ENCODE measurements at regions not wholly inside any gene's neighbourhood (a gene's known extent, or its start where the extent isn't known, plus 50 kb on each side); places are given as distances from the start of the nearest gene placed in this dataset.
A peak's percentile ranks its signal among the peaks of the same experiment; 100 is the strongest.

DNA sequence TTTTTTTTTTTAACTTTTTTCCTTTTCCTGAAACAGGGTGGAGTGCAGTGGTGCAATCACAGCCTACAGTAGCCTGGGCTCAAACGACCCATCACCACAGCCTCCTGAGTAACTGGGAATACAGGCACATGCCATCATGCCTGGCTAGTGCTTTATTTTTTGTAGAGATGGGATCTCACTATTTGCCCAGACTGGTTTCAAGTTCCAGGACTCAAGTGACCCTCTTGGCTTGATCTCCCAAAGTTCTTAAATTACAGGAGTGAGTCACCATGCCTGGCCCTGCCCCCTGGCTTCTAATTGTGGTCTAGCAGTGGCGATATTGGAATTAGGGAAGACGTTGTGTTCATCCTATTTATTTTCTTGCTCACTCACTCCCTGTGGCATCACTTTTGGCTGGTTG is 1138.4 kb downstream of the SI start:
- peak; percentile 3 for DNase-seq (ENCODE audit: low read depth)

DNA sequence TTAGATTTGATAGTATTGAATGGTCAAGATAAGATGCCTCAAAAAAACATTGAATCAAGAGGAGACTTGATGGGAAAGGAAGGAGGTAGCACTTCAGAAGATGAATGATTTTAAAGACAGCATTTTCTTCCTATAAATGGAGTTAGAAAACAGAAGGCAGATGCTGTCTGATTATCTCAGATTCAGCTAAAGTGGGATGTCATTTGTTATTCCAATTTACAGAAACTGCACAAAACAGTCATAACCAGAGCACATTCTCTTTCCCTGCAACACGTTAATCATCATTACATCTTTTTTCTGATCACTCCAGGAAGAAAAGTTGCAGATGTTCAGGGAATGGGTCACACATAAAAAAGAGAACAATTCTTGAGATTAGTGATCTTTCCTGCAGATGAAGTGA is 1141.8 kb downstream of the SI start:
- no peak for DNase-seq (ENCODE audit: low read depth)

DNA sequence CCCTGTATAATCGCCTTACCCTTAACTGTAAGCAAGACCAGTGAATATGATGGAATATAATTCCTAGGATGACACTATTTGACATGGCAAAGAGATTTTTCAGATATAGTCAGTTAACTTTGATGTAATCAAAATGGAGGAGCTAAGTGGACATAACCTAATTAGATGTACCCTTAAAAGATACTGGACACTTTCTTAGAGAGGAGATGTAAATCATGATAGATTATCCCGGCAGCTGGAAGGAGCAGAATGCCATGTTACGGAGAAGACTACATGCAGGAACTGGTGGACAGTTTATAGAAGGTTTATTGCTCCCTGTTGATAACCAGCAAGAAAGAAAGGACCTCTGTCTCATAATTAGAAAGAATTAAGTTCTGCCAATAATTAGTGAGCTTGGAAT is 1142.9 kb downstream of the SI start:
- DNase-seq (ENCODE audit: low read depth): no peak

DNA sequence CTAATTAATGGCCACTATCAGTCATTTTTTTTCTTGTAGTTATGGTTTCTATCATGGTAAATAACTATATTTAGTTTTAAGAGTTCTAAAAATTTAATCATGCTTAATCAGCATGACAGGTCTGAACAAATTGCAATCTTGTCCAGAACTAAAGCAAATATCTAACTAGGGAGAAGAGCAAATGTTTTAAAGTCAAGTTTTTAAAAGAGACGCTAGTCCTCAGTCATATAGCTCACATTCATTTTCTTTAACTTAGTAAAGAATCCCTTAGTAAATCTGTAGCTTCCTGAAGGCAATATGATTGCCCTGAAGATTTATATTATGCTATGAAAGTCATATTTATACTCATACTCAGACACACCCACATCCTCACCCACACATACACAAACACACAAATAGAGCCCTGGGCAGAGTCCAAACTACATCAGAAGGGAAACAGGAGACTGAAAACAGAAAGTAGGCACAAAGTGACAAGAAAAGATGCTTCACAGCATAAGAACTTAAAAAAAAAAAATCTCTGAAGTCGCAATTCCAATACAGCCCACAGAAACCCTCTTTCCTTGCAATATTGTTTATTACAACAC is 1149.1 kb downstream of the SI start:
- DNase-seq (ENCODE audit: low read depth): no peak

DNA sequence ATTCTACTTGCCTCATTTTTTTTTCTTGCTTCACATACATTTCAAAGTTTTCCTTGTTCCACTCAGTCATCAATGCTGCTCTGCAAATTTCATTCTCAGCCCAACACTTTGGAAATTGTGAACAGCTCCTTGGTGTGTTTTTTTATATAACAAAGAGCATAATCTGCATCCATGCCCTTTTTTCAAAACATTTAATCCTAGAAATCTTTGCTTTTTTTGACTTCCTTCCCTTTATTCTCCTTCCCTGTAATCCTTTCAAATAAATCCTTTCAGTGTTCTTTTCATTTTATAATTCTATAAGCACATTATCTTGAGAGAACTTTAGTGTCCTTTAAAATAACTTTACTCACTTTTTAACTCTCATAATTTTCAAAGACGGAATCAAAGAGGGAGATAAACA is 1150.8 kb downstream of the SI start:
- DNase-seq (ENCODE audit: low read depth): no peak

DNA sequence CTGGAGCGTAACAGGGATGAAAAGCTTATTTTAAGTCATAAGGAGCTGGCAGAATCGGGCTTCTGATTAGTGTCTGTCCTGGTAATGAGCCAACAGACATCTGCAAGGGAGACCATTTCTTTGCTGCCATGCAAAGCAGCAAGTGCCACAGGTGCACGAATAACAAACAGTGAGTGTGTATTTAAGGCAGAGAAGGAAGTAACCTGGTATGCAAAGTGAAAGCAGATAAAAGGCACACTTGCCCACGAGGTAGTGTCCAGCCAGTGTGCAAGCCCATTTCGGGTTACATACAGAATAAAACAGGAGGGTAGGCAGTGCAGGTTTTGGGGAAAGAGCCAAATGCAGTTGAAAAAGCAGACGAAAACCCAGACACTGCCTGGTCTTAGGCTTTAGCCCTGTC is 1153.7 kb downstream of the SI start:
- DNase-seq (ENCODE audit: low read depth): no peak

DNA sequence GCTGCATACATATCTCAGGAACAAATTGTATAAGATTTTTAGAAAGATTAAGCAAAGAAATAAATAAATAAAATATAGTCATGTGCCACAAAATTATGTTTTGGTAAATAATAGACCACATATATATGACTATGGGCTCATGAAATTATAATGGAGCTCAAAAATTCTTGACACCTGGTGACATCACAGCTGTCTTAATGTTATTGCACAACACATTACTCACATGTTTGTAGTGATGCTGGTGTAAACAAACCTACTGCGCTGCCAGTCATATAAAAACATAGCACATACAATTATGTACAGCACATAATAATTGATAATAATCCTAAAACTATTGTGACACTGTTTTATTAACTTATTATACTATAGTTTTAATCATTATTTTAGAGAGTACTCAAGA is 1159.1 kb downstream of the SI start:
- no peak for DNase-seq (ENCODE audit: low read depth)

DNA sequence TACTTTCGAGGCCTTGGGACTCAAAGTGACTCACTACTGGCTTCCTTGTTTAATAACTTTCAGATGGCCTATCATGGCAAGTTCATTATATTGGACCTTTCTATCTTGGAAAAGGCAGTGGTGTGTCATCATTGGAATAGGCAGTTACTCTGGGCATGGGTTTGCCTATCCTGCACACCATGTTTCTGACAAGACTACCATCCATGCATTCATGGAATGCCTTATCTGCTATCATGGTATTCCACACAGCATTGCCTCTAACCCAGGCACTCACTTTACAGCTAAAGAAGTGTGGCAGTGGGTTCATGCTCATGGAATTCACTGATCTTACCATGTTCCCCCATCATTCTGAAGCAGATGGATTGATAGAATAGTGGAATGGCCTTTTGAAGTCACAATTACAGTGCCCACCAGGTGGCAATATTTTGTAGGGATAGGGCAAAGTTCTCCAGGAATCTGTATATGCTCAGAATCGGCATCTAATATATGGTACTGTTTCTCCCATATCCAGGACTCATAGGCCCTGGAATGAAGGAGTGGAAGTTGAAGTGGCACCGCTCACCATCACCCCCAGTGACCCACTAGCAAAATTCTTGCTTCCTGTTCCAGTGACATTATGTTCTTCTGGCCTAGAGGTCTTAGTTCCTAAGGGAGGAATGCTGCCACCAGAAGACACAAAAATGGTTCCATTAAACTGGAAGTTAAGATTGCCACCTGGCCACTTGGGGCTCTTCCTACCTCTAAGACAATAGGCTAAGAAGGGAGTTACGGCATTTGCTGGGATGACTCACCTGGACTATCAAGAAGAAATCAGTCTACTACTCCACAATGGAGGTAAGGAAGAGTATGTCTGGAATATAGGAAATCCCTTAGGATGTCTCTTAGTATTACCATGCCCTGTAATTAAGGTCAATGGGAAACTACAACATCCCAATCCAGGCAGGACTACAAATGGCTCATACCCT is 1161.4 kb downstream of the SI start:
- no peak for DNase-seq (ENCODE audit: low read depth)

DNA sequence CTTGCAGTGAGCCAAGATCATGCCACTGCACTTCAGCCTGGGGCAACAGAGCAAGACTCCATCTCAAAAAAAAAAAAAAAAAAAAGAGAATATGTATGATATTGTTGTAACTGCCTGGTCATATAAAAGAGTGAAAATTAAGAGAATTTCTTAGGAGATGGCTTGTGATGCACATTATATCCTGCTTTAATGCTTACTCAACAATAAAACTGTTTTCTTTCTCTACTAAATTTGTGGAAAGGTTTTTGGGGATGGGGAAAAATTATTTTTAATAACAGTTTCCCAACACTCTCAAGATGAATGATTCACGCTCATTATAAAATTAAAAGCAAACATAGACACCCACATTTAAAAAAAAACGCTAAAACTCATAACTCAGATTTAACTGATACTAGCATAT is 1163.0 kb downstream of the SI start:
- no peak for DNase-seq (ENCODE audit: low read depth)

DNA sequence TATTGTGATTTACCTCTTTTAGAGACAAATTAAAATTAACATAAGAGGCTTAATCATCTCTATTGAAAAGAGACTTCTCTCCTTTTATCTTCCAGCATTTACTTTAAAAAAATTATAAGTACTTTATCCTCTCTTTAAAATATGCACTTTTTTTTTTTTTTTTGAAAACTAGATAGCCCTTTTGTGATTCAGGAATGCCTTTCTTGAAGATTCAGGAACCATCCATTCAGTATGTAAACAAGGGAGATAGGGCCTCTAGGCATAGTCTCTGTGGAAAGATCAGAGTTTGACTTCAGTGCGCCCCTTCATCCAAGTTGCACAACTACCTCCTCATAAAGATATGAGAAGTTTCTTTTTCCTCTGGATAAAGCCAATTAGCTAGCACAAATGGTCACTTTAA is 1163.7 kb downstream of the SI start:
- DNase-seq (ENCODE audit: low read depth): no peak

DNA sequence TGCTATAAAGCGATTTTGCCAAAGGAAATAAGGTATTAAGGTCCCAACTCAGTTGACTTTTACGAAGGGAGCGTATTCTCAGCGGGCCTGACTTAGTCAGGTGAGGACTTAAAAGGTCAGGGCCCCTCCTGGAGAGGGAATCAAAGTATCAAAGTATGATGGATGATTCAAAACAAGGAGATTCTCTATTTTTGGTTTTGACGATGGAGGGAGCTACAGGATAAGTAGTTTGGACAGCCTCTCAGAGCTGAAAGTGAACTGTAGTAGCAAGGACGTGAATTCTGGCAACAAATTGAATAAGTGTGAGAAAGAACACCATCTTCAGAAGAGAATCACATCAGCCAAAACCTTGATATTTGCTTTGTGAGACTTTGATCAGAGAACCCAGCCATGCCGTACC is 1186.5 kb downstream of the SI start:
- no peak for DNase-seq (ENCODE audit: low read depth)

DNA sequence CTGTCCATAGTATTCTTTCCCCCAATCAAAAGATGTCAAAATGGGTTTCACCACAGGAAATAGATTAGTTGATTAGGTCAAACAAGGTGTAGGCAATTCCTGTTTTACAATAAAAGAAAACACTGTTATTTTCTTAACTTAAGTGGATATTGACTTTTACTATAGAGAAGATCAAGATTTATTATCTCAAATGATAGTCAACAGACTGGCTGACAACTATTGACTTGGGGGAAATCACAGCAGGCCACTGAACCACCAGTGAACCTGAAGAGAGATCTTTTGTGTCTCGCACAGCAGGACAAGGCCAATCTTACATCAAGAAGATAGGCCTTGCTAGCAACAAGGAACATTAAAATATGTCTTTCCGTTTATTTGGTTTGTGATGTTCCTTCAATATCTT is 1187.6 kb downstream of the SI start:
- DNase-seq (ENCODE audit: low read depth): no peak

DNA sequence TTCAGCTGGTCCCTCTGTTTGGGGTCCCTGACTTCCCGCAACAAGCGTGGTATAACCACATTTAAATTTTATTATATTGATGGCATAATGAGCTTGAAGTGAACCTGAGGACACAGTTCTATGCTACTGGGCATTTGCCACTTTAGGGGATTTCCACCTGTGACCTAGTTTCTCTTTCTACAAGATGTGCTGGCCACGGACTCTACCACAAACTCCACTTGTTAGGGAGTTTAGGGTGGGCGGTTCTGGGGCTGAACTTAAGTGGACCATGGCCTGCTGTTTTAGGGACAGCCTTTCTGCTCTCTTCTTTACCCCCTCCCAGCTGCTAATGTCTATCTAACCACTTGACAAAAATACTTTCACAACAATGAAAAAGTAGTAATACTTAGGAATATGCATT is 1199.1 kb downstream of the SI start:
- no peak for DNase-seq (ENCODE audit: low read depth)

DNA sequence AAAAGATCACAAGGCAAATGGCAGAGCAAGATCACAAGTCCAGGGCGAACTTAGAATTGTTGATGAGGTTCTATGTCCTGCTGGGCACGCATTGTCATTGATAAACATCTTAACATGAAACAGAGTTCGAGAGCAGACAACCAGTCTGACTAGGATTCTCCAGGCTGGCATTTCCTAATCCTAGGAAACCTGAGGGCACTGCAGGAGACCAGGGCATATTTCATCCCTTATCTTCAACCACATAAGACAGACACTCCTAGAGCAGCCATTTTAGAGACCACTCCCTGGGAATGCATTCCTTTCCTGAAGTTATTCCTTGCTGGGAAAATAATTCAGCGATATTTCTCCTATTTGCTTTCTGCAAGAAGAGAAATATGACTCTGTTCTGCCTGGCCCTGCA is 1199.9 kb downstream of the SI start:
- no peak for DNase-seq (ENCODE audit: low read depth)

DNA sequence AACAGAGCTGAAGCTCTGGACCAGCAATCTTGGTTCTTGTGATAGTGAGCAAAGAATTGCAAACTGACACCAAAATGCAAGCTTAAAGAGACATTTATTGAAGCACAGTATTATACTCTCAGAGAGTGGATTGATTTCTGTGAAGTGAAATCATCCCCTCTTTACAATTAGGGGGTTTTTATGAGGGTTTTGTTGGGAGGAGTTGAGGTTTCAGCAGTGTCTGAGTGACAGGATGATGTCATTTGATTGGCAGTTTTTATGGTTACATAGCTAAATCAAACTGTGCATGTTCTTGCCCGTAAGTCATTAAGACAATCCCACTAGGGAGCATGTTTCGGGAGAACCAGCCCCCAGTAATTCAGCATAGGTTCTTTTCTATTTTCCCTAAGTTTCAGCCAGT is 1200.5 kb downstream of the SI start:
- DNase-seq (ENCODE audit: low read depth): no peak

DNA sequence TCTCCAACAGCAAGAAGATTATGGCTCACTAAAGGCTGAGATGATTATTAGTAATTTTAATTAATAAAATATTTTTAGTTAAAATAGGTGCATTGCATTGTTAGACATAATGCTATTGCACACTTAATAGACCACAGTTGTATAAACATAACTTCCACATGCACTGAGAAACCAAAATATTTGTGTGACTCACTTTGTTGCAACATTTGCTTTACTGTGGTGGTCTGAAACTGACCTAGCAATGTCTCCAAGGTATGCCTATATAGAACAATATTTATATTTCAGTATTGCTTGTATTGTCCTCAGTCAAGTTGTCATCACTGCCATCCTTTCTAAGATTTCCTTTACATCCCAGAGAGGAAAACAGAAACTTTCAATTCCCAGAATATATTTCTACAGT is 1215.2 kb downstream of the SI start:
- no peak for DNase-seq (ENCODE audit: low read depth)

DNA sequence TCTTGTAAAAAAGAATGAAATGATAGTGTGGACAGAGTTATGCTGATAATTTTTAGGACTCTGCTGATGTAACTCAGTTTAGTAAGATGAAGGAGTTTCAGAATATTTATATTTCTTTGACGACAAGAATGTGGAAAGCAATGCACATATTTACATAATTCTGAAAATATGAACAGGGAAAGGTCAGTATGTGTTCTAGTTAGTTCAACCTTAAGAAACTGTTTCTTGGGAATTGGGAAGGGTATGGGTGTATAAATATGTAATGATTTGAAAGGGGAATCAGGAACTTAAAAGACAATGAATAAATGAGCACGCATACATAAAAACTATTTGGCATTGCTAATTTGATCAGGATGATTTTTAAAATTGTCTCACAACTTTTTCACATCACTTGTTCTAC is 1226.1 kb downstream of the SI start:
- no peak for DNase-seq (ENCODE audit: low read depth)

DNA sequence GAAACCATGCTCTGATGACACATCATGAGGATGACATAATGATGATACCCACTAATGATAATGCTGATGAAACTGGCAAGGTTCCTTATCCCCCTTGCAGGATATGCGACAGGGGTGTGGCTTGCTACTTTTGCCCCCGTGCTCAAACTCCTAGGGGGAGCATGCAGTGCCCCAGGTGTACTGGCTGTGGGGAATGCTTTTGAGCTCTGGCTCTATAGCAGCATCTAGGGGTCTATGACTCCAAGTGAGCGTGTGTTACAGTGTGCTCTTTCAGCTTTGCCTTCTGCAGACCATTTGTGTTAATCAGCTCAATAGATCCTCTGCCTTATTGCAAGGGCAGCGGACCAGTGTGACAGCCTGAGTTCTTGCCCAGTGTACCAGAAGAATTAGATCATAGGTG is 1239.5 kb downstream of the SI start:
- no peak for DNase-seq (ENCODE audit: low read depth)

DNA sequence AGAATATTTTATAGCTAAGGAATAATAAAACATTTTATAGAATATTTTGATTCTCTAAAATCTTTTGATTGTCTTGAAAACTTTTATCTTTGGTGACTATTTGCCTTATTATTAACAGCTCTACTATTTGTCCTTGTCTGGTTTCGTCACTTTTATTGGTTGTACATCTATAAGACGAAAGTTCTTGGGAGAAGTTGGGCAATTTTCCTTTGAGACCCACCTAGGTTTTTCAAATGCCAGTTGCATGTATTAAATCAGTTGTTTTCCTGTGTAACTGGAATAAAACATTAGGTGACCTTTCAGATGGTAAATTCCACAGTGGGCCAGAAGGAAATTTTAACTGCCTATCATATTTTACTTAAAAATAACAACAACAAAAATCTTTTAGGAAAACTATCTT is 1245.7 kb downstream of the SI start:
- no peak for DNase-seq (ENCODE audit: low read depth)

DNA sequence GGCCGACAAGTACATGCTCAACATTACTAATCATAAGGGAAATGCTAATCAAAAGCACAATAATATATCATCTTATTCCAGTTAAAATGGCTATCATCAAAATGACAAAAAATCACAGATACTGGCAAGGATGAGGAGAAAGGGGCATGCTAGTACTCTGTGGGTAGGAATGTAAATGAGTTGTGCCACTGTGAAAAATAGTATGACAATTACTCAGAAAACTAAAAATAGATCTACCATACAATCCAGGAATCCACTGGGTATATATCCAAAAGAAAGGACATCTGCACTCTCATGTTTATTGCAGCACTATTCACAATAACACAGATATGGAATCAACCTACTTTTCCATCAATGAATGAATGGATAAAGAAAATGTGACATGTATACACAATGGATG is 1256.5 kb downstream of the SI start:
- DNase-seq (ENCODE audit: low read depth): no peak

DNA sequence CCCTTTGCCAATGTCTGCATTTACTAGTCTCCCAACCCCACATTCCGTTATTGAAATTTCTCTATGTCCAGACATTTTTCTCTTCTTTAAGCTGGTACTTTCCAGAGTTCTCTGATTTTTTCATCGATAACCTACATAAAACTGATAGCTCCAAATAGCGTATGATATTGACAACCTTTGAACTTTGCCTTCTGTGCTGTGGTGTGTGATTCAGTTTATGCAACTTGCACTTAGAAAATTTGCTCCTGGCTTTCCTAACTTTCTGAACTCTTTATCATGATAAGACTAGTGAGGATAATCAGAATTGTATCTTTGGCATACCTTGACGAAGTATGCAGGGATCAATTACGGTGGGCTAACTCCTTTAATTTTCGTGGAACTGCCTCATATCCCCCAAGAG is 1261.3 kb downstream of the SI start:
- DNase-seq (ENCODE audit: low read depth): no peak

DNA sequence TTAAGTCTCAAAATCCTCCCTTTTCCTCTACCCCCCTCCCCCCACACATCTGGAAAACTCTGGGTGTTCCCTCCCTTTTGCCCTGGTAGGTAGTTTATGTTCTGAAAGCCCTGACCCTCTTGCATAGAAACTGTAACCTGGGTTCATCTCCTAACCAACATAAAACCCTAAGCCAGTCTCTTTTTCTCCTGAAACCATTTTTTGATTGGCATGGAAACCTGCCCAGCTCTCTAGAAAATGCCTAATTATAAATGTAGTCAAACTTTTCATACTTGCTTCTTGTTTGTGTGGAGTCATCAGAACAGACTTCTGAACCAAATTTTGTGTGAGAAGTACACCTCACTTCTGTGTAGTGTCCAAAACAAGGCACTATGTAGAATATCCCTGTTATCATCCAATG is 1264.4 kb downstream of the SI start:
- no peak for DNase-seq (ENCODE audit: low read depth)

DNA sequence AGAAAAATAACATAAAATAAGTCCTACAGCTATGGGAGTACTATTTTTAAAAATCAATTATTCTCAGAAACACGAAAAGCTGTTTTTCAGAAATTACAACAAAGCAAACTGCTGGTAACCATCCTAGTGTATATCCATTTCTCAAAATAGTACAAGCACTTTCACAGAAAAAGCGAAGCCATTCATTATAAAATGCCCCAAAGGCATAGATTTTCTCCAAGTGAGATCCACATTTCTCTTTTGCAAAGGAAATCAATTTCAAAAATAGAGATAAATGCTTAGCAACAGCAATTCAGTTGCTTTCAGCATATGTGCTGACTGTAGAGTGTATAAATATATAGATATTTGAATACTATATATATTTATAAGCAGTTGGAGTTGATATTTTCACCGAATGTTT is 1266.3 kb downstream of the SI start:
- no peak for DNase-seq (ENCODE audit: low read depth)

DNA sequence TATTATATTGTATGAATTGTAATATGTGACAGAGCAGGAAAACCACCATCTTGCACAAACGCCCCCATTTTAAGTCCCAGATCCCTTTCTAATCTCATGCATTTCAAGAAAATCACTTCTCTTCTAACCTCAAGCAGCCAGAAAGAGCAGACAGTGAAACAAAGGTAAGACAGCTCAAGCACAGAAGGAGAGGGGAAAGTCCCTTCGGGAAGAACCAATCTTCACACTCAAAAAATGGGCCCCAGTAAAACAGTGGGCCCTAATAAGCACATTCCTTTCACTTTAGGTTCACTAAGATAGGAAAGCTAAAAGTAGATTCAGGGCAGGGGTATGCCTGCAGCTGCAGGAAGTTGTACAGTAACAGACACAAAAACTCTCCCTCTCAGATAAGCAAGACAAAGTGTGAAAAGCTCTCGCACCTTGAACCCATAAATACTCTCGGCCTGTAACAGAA is 1268.7 kb downstream of the SI start:
- DNase-seq (ENCODE audit: low read depth): no peak

Measured in stromal cell of bone marrow (primary cell).